ENCODE measurements at regions not wholly inside any gene's neighbourhood (a gene's known extent, or its start where the extent isn't known, plus 50 kb on each side); places are given as distances from the start of the nearest gene placed in this dataset.
"Not testable (repeated sequence)": the region's sequence is repeated elsewhere in the genome, so short reads cannot be mapped to it uniquely, and the experiment has no call there.

DNA sequence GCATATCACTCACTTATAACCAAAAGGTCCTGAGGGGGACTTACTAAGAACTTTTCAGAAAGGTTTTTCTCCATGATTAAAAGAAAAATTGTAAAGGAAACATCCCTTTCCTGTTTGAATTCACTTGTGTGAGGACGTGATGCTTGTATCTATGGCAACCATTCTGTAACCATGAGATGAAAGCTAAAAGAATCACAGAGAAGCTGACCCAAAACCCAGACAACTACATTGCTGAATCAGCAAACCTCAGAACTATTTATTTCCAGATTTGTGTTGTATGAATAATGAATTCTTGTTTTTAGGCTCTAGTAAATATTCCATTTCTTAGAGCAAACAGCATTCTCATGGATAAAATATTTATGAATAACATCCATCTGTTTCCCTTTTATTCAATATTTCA is 91.2 kb downstream of the RCHY1 start:
- DNase-seq (ENCODE audit: low spot score): no peak

DNA sequence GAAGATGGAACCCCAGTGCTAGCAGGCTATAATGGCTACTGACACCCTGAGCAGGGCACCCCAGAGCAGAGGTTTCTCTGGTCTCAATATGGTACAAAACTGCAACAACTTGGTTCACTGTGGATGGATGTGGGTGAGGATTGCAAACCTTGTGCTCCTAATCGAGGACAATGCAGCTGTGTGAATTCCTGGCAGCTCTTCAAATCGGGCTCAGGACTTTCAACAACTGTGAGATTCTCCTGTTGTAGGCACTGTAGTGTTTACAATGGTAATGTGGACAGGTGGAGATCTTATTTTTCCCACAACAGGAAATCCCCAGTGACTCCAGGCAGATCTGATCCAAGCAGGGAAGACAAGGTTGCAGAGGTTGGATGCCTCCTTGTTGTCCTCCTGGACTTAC is 101.5 kb downstream of the RCHY1 start:
- no peak for DNase-seq (ENCODE audit: low spot score)

DNA sequence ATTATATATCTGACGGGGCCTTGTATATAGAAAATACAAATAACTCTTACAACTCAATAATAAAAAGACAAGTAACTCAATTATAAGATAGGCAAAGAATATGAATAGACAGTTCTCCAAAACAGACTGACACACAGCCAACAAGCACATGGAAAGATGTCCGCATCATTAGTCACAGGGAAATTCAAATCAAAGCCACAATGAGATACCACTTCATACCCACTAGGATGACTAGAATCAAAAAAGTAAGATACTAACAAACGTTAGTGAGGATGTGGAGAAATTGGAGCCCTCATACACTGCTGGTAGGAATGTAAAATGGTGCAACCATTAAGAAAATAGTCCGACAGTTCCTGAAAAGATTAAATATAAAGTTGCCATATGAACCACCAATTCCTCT is 115.7 kb downstream of the RCHY1 start:
- DNase-seq (ENCODE audit: low spot score): no peak

DNA sequence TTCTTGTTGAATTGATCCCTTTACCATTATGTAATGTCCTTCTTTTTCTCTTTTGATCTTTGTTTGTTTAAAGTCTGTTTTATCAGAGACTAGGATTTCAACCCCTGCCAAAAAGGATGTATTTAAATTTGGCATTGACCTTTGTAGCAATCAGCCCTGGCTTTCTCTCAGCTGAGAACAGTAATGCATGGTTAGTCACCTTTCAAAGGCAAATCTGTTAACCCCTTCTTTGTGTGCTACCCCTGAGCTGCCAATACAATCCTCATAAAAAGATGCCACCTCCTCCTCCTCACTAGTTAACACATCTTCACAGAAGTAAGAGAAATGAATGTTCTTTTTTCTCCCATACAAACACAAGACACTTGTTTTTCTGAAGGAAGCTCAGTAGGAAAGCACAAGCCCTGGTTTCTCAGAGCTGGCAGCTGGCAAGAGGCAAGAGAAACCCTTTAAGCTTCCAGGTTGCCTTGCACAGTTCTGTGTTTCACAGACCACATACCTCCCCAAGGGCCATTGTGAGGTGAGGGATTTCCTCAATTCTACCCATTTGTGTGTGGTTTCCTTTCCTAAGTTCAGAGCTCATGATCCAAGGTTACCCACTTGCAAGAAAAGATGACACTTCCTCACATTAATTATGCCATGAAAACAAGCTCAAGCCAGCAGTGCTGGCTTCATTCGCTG is 122.6 kb downstream of the RCHY1 start:
- DNase-seq (ENCODE audit: low spot score): no peak

DNA sequence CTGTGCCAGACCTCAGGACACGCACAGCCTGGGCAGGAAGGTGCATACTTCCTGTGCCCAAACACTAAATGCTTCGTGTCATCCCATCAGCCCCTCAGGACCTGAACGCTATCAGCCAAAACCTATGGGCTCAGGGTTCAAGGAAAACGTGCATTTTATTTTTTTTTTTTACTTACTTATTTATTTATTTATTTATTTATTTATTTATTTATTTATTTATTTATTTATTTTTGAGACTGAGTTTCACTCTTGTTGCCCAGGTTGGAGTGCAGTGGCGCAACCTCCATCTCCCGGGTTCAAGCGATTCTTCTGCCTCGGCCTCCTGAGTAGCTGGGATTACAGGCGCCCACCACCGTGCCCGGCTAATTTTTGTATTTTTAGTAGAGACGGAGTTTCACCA is 127.8 kb downstream of the RCHY1 start:
- not testable (repeated sequence) for DNase-seq (ENCODE audit: low spot score)

DNA sequence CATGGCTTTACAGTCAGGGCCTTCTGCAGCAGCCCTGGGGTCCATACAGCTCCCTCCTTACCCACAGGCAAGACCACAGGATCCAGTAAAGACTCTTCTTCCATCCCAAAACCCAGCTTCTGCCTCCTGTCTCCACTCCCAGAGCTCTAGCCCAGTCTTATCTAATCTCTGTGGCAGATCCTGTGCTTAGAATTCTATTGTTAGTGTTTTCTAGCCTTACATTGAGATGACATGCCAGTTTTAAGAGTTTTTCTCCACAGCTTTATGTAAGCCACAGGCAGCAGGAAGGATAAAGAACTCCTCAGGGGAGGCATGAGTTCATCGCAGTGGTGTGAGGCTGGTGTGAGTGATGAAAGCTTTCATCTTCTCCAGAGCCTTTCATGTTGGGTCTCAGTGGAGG is 129.1 kb downstream of the RCHY1 start:
- no peak for DNase-seq (ENCODE audit: low spot score)

DNA sequence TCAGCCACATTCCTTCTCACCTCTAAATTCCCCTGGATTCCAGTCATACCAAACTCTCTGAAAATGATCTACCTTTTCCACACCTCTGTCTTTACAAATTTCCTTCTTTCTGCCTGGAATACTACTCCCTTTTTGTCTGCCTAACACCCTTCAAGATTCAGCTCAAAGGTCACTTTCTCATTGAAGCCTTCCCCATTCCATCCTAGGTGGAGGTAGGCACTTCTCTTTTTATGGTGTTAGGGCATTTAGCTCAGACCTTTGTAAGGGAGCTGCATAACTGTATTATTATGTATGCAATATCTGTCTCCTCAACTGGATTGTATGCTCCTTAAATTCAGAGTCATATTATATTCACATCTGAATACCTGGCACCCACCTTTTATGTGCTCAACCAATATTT is 137.7 kb downstream of the RCHY1 start:
- DNase-seq (ENCODE audit: low spot score): no peak

DNA sequence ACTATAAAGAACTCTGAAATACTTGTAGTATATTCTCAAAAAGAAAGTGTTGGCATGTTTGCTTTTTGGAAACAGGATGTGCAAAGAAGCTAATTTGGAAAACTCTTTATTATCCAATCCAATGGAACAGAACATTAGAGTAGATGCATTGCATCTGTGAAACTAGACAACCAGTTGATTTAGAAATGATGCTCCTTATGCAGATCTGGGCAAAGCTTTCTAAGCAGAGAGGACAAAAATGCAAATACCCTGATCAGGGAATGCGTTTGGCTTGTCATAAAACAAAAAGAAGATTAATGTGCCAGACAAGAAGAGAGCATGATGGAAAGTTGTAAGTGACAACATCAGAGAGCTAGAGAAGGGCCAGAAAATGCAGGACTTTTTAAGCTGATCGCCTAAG is 142.3 kb downstream of the RCHY1 start:
- no peak for DNase-seq (ENCODE audit: low spot score)

DNA sequence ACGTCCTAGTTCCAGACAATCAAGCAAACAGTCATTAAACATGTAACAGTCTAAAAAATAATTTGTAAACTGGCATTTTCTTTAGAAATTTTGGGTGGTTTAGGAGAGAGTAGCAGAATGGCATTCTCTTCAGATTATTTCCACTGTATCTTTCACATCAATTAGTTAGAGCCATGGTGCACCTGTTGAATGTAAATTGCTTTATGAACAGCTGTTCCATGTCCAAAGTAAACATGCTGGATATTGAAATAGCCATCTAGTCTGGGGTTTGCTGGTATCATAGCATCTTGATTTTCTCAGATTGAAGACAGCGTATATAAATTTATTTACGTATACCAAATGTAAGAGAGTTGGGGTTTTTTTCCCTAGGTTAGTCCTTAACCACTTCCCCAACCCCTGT is 143.6 kb downstream of the RCHY1 start:
- no peak for DNase-seq (ENCODE audit: low spot score)

DNA sequence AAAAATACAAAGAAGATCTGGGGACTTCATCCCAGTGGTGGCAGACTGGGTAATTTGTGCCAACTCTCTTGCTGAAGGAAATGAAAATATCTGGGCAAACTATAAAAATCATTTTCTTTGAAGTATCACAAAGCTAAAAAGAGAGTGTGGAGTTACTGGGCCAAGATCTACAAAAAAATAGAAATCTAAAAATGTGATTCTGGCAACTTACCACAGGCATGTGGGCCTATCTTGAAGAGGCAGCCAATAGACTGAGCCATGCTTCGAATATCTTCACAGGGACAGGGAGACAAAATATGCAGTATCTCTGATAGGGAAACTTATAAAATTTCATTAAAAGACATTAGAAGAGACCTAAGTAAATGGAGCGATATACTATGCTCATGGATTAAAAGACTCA is 168.8 kb downstream of the RCHY1 start:
- DNase-seq (ENCODE audit: low spot score): no peak

DNA sequence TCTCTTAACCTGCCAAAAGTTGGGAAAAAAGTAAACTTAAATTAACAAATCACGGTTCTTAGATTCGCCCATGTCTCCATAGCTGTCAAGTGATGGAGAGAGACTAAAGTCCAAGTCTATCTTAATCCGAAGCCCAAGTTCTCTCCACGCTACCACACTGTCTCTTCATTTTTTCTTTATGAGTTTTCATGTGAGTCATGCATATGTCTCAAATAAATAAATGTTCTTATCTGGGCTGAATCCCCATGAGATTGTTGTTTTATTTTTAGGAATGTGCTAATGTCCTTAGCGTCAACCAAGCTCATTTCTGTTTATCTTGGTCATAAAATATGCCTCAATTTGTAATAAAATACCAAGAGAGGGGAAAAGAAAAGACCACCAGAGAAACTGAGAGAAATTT is 169.3 kb downstream of the RCHY1 start:
- DNase-seq (ENCODE audit: low spot score): no peak

DNA sequence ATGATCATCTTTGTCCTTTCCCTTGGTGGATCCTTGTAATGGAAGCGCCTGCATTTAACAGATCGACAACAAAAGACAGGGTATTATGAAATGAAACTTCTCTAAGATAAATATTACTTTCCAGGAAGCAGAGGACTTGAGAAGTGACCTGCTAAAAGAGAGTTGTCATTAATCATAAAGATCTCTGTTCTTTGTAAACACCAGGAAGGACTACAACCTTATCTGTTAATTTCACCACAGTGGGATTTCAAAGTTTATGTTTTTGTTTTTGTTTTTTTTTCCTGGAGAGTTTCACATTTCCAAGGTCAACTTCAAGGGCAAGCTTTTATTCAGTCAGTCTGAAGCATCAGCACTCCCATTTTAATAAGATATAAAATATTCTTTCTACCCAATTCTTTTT is 170.9 kb downstream of the RCHY1 start:
- no peak for DNase-seq (ENCODE audit: low spot score)

DNA sequence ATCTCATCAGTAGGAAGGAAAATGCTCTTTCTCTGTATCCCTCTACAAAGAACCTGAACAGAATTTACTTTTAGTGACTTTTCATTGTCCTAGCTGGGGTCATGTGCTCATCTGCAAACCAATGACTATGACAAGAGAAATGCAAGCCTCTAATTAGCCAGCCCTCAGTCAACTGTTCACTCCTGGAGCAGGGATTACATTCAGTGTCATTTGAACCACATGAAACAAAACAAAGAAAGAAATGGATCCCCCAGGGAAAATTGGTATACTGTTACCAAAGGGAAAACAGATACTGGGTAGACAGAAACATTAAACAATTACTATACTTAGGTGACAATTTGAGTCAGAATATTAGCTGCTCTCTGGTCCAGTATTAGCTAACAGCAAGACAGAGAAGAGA is 173.6 kb downstream of the RCHY1 start:
- DNase-seq (ENCODE audit: low spot score): no peak

DNA sequence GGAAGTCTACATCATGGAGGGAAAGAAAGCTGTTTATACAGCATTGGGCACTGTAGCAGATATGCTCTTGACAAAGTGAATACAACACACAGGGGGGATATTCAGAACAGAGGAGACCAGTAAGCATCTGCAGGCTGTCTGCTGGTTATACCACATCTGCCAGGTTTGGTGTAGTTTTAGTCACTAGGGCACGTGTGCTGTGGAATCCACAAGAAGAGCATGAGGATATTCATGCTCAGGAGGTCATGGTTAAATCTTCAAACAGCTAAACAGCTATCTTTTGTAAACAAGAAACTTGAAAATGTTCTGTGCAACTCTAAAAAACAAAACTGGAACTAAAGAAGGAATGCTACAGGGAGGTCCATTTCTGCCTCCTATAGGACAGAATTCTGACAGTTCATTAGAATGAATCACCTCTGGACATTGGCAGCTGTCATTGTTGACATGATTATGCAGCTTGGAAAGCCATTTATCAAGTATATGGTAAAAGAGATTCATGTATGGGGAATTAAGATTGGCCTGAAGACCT is 175.8 kb downstream of the RCHY1 start:
- DNase-seq (ENCODE audit: low spot score): no peak

DNA sequence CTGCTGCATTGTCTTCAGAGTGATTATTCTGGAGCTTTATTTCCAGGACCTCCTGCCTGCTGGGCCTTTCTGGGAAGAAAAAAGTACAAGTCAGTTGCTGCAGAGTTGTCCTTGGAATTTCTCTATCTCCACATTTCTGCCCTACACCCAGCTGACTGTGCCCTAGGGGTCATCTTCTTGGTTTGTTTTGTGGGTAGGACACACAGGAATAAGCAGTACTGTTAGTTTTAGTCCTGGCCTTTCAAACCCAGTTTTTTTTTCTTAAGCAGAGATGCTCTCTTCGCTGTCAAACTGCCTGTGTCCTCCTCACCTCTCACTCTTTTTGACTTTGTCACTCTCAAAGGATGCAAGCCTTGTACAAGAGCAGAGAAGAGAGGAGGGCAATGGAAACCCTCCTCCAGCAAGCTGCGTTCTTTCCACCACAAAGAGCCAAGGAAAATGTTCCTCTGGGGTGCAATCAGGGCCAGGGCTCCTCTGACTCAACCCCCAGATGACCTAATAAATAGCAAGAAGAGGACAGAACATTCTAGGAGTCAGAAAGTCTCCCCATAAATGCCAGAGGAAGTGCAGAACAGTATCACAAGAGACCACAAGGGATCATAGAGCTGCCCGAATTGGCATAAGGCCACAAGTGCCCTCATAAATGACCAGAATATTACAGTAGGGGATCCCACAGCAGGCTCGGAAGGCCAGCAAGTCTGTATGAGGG is 186.2 kb downstream of the RCHY1 start:
- no peak for DNase-seq (ENCODE audit: low spot score)

DNA sequence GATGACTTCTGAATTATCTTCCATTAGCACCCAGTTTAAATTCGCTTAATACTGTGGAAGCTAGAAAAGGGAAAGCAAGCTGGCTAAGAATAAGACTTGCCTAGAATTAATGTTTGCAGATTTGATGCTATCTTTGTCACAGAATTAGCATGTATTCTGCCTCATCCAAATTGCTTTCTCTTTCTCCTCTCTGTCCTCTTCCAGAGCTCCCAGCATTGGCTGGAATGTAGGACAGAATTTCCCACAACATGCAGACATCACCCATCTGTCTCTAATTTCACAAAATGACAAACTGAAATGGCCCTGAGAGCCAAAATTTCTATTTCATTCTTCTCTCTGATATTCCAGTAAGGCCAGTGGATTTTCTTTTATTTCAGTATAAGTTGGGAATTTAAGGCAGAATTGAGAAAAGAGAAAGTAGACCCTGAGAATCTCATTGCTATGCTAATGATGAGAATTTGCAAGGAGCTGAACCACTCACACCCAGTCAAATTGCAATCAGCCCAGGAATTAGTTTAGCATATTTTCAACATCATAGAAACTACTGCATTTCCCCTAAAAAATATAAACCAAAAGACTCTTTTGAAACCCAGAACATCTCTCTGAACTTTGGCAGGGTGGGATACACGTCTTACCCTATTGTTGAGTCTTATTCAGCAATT is 188.8 kb downstream of the RCHY1 start:
- DNase-seq (ENCODE audit: low spot score): no peak

DNA sequence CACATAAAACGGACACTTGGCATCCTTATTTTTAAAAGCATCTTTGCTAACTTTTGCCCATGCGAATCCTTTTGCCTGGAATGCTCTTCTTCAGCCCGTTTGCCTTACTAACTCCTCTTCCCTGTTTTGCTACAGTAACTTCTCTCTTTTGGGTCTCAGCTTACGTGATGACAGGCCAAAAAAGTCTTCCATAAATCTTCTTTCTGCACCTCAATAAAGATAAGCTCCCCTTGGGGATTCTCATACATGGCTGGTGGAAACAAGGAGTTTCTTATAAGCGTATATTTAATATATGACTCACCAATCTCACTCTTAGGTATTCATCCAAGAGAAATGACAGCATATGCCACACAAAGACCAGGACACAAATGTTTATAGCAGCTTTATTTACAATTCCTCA is 192.7 kb downstream of the RCHY1 start:
- DNase-seq (ENCODE audit: low spot score): no peak

DNA sequence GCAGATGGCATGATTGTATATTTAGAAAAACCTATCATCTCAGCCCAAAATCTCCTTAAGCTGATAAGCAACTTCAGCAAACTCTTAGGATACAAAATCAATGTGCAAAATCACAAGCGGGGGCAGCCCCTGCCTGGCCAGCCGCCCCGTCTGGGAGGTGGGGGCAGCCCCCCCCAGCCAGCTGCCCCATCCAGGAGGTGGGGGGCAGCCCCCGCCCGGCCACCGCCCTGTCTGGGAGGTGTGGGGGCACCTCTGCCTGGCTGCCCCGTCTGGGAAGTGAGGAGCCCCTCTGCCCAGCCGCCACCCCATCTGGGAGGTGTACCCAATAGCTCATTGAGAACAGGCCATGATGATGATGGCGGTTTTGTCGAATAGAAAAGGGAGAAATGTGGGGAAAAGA is 196.6 kb downstream of the RCHY1 start:
- DNase-seq (ENCODE audit: low spot score): not testable (repeated sequence)

DNA sequence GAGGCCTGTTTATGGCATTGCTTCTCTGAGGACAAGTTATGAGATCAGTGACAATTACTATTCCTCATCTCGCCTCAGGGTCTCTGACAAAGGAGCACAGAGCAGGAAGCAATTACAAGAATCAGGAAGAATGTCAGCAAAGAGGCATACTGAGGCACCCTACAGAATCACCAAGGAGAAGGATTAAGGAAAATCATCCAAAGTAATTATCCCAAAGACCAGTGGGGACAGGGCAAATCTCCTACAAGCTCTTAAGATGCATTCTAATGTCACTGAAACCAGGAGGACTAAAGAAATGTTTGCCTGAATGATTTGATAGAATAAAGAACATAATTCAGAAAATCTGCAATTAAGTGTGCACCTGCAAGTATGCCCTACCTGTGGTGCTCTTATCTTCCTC is 206.2 kb downstream of the RCHY1 start:
- DNase-seq (ENCODE audit: low spot score): no peak

DNA sequence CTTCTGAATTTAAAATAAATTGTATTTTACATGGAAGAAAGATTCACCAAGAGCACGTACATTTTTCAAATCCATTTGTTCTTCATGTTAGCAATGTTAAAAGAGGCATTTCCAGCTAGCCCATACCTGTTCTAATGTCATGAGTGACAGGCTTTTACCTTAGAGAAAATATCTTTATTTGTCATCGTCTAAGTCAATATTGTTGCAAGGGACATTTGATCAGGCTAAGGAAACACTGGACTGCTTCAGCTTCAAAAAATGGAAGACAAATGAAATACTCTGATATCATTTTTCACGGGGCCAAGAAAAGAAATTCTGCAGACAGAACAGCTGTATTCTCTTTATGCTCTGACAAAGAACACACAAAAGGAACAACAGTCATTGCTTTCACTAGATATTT is 207.7 kb downstream of the RCHY1 start:
- DNase-seq (ENCODE audit: low spot score): no peak

DNA sequence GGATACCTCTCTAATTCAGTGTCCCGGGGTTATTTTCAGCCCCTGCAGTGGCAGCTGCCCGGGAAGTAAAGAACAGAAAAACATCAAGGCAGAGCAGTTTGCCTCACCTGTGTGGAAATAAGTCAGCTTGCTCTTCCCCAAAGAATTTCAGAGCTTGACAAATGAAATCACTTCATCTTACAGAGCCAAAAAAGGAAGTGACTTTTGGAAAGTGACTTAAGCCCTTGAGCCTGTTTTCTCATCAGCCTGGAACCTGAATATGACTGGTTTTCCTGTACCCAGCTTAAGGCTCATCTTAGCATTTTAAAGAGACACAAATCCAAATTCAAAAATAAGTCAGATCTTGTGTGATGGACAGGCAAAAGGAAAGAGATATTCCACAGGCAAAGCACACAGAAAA is 211.6 kb downstream of the RCHY1 start:
- DNase-seq (ENCODE audit: low spot score): no peak

DNA sequence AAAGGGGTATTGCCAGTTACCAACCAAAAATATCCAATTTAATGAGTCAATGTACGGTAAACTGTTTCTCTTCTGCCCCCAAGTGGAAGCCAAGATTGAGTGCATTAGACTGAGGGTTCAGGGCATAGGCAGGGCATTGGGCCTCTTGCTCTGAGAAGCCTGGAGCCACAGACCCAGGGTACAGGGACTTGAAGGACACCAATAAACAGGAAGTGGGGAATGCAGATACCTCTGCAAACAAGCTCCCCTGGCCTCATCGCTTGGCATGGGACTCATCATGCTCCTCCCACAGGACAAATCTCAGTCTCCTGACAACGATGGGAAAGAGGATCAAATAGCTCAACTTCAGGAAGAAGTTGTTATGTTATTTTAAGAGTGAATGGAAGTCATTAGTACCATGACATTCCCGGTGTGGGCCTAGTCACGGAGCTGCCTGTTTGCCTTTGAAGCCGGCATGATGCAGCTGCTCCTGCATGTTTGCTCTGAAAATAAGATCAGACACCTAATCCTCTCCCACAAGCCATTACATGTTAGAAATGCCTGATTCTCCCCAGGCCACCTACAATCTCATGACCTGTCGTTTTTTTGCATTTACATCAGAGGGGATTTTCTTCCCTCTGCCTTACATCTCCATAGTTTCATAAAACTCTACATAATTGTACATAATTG is 224.2 kb downstream of the RCHY1 start:
- peak; percentile 2 for DNase-seq (ENCODE audit: low spot score)
